Liver (tissue), 8 donors: ENCODE measurements at regions not wholly inside any gene's neighbourhood (a gene's known extent, or its start where the extent isn't known, plus 50 kb on each side); places are given as distances from the start of the nearest gene placed in this dataset.

Source experiments
- DNase-seq: peaks from one replicate; pipeline ENCODE4 v3.0.0-alpha.2; 2017; ENCODE audit warnings: low spot score
- H3K27ac ChIP-seq, 2 donors: one replicate each; pipeline ENCODE4 v1.7.0; 2013; ENCODE audit warnings: inconsistent platforms in 2 of 2, low read length in 2 of 2, control low read depth in 1 of 2, low read depth in 1 of 2, mild to moderate bottlenecking in 1 of 2
- H3K27me3 ChIP-seq, 4 donors: one replicate each; pipeline versions ENCODE4 v1.6.1 to v1.7.0; 2013; ENCODE audit warnings: low read length in 3 of 4, inconsistent platforms in 1 of 4, mild to moderate bottlenecking in 1 of 4, moderate library complexity in 1 of 4; ENCODE audit not compliant: control insufficient read depth in 4 of 4, insufficient read depth in 4 of 4
- H3K36me3 ChIP-seq, 4 donors: one replicate each; pipeline versions ENCODE4 v1.6.1 to v1.7.0; 2013; ENCODE audit warnings: low read length in 3 of 4, mild to moderate bottlenecking in 3 of 4, low read depth in 1 of 4, moderate library complexity in 1 of 4; ENCODE audit not compliant: control insufficient read depth in 4 of 4, insufficient read depth in 3 of 4
- H3K4me1 ChIP-seq, 4 donors: one replicate each; pipeline versions ENCODE4 v1.6.1 to v1.7.0; 2013; ENCODE audit warnings: low read length in 3 of 4, mild to moderate bottlenecking in 3 of 4, moderate library complexity in 1 of 4; ENCODE audit not compliant: control insufficient read depth in 4 of 4, insufficient read depth in 4 of 4
- H3K4me3 ChIP-seq, 3 donors: one replicate each; pipeline versions ENCODE4 v1.6.1 to v1.7.0; 2013; ENCODE audit warnings: low read length in 3 of 3, control low read depth in 1 of 3, low read depth in 1 of 3, mild to moderate bottlenecking in 1 of 3
- H3K9ac ChIP-seq, 2 donors: one replicate each; pipeline ENCODE4 v1.7.0; 2013; ENCODE audit warnings: low read length in 2 of 2, mild to moderate bottlenecking in 2 of 2, moderate library complexity in 2 of 2, control low read depth in 1 of 2, low read depth in 1 of 2
- H3K9me3 ChIP-seq, 4 donors: one replicate each; pipeline versions ENCODE4 v1.6.1 to v1.7.0; 2013; ENCODE audit warnings: low read length in 3 of 4; ENCODE audit not compliant: control insufficient read depth in 4 of 4
- ATF3 ChIP-seq: IDR thresholded peaks from 2 replicates; pipeline ENCODE4 v1.6.1; 2016; ENCODE audit warnings: antibody characterized with exemption
- CTCF ChIP-seq: fragments of 150-350 bp; IDR thresholded peaks from 2 replicates; pipeline ENCODE4 v1.5.1; 2017; ENCODE audit warnings: improper control_type of control experiment, low read depth, low read length; ENCODE audit not compliant: missing input control
- EGR1 ChIP-seq, 2 donors: IDR thresholded peaks; 2 replicates each; pipeline ENCODE4 v1.6.1; 2016 to 2018; ENCODE audit warnings: antibody characterized with exemption in 2 of 2, low read depth in 2 of 2
- FOXA1 ChIP-seq: IDR thresholded peaks from 2 replicates; pipeline ENCODE4 v1.6.1; 2016; ENCODE audit warnings: antibody characterized with exemption
- FOXA2 ChIP-seq: IDR thresholded peaks from 2 replicates; pipeline ENCODE4 v1.6.1; 2016; ENCODE audit warnings: antibody characterized with exemption
- GABPA ChIP-seq, 2 donors: IDR thresholded peaks in 1 of 2; conservative IDR thresholded peaks in 1 of 2; 2 replicates each; pipeline ENCODE4 v1.6.1; 2016; ENCODE audit warnings: antibody characterized with exemption in 2 of 2, mild to moderate bottlenecking in 1 of 2, moderate library complexity in 1 of 2
- HNF4A ChIP-seq, 2 donors: conservative IDR thresholded peaks; 2 replicates each; pipeline ENCODE4 v1.6.1; 2016; ENCODE audit warnings: antibody characterized with exemption in 2 of 2, mild to moderate bottlenecking in 2 of 2
- HNF4G ChIP-seq: IDR thresholded peaks from 2 replicates; pipeline ENCODE4 v1.6.1; 2016; ENCODE audit warnings: antibody characterized with exemption
- JUND ChIP-seq, 2 donors: IDR thresholded peaks; 2 replicates each; pipeline ENCODE4 v1.6.1; 2016; ENCODE audit warnings: antibody characterized with exemption in 2 of 2
- NR2F2 ChIP-seq: IDR thresholded peaks from 2 replicates; pipeline ENCODE4 v1.6.1; 2016; ENCODE audit warnings: antibody characterized with exemption
- RAD21 ChIP-seq, 2 donors: IDR thresholded peaks; 2 replicates each; pipeline ENCODE4 v1.6.1; 2016; ENCODE audit warnings: antibody characterized with exemption in 2 of 2, mild to moderate bottlenecking in 2 of 2
- REST ChIP-seq: IDR thresholded peaks from 2 replicates; pipeline ENCODE4 v1.6.1; 2016; ENCODE audit warnings: antibody characterized with exemption, mild to moderate bottlenecking
- RXRA ChIP-seq, 2 donors: IDR thresholded peaks; 2 replicates each; pipeline ENCODE4 v1.6.1; 2017 to 2018; ENCODE audit warnings: antibody characterized with exemption in 2 of 2, mild to moderate bottlenecking in 1 of 2
- SP1 ChIP-seq: IDR thresholded peaks from 2 replicates; pipeline ENCODE4 v1.6.1; 2018; ENCODE audit warnings: antibody characterized with exemption, mild to moderate bottlenecking
- TAF1 ChIP-seq: conservative IDR thresholded peaks from 2 replicates; pipeline ENCODE4 v1.6.1; 2016; ENCODE audit warnings: antibody characterized with exemption, mild to moderate bottlenecking
- YY1 ChIP-seq: IDR thresholded peaks from 2 replicates; pipeline ENCODE4 v1.6.1; 2016; ENCODE audit warnings: antibody characterized with exemption, mild to moderate bottlenecking
- ZBTB33 ChIP-seq: IDR thresholded peaks from 2 replicates; pipeline ENCODE4 v1.6.1; 2016; ENCODE audit warnings: antibody characterized with exemption
- WGBS: extraction: QIAGEN DNeasy Blood & Tissue Kit; methylation state at CpG from one replicate; pipeline ENCODE4 v1.1.7; 2013; 5-methylcytosine and 5-hydroxymethylcytosine counted together
- TF ChIP-seq, protein P1 (sequence below): IDR thresholded peaks from 2 replicates; pipeline ENCODE4 v1.6.1; 2016; ENCODE audit warnings: antibody characterized with exemption
- donor health status: healthy.
- donor health status: healthy.
- donor health status: healthy.
- donor health status: healthy.
- donor health status: healthy.

GRCh38 chr16:55393991-55394390 is 70.0 kb downstream of the IRX6 start:
- no peak overlapping the region for H3K27ac ChIP-seq
- H3K4me1 ChIP-seq = no peaks in the 10 kb centered on the region
- no peaks in the 10 kb centered on the region for H3K9me3 ChIP-seq
- TF ChIP-seq REST = no peak
- no peak for TF ChIP-seq NR2F2
- no peak for TF ChIP-seq HNF4G
- no peak for TF ChIP-seq CTCF
- no peak for TF ChIP-seq FOXA1
- no peak for TF ChIP-seq SP1
- no peak for TF ChIP-seq YY1
- no peak for TF ChIP-seq ATF3
- TF ChIP-seq ZBTB33 = no peak
- TF ChIP-seq JUND (IDR thresholded peaks at IDR 0.05) = no peak
- TF ChIP-seq RXRA (IDR thresholded peaks at IDR 0.05) = no peak
- TF ChIP-seq FOXA2 = no peak
- TF ChIP-seq EGR1 (IDR thresholded peaks at IDR 0.05; ENCODE audit: low read depth in 2 of 2) = no peak
- TF ChIP-seq, protein P1, sequence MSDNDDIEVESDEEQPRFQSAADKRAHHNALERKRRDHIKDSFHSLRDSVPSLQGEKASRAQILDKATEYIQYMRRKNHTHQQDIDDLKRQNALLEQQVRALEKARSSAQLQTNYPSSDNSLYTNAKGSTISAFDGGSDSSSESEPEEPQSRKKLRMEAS = no peak
- TF ChIP-seq TAF1 = no peak
- no peak for TF ChIP-seq RAD21 (IDR thresholded peaks at IDR 0.05)
- WGBS = 57% methylated on average over 4 of the region's 4 CpGs
- no peak overlapping the region for H3K9ac ChIP-seq
- no peaks in the 10 kb centered on the region for H3K36me3 ChIP-seq
- peaks cover 0 to 2% (median 0%) of the 10 kb centered on the region in 4 donors for H3K27me3 ChIP-seq
- no peak overlapping the region for H3K4me3 ChIP-seq
- DNase-seq = no peak

DNA sequence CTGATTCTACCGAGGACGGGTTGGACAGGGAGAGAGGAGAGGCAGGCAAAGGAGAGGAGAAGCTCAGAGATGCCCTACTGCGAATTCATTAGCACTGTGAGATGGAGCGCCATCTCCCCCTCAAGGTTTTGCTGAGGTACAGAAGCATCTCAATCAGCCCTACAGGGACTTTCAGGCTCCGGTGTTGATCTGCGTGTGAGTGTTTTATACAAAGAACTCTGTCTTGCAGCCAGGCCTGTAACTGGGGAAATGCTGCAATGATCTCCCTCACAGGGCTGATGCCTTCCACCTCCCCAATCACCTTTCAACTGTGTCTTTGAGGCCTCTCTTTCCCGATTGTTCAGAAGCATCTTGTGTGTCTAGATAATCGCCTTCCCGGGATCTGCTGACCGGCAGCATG is 74.8 kb downstream of the IRX6 start:
- no peak for DNase-seq
- no peak overlapping the region for H3K4me3 ChIP-seq
- no peaks in the 10 kb centered on the region for H3K9me3 ChIP-seq
- WGBS = 75% methylated on average over 10 of the region's 10 CpGs
- H3K9ac ChIP-seq = no peak overlapping the region
- H3K4me1 ChIP-seq = no peaks in the 10 kb centered on the region
- H3K27me3 ChIP-seq = peaks cover 0 to 3% (median 0%) of the 10 kb centered on the region in 4 donors
- no peak overlapping the region for H3K27ac ChIP-seq
- no peaks in the 10 kb centered on the region for H3K36me3 ChIP-seq
- no peak for TF ChIP-seq FOXA1
- TF ChIP-seq JUND (IDR thresholded peaks at IDR 0.05) = no peak
- no peak for TF ChIP-seq ATF3
- no peak for TF ChIP-seq RXRA (IDR thresholded peaks at IDR 0.05)
- no peak for TF ChIP-seq EGR1 (IDR thresholded peaks at IDR 0.05; ENCODE audit: low read depth in 2 of 2)
- TF ChIP-seq YY1 = no peak
- TF ChIP-seq REST = no peak
- TF ChIP-seq FOXA2 = no peak
- TF ChIP-seq NR2F2 = no peak
- TF ChIP-seq ZBTB33 = no peak
- TF ChIP-seq RAD21 (IDR thresholded peaks at IDR 0.05) = no peak
- TF ChIP-seq SP1 = no peak
- TF ChIP-seq GABPA (IDR thresholded peaks at IDR 0.05 in 1 of 2, conservative IDR thresholded peaks at IDR 0.05 in 1 of 2) = no peak
- TF ChIP-seq HNF4A (conservative IDR thresholded peaks at IDR 0.05) = no peak
